ENCODE measurements at regions not wholly inside any gene's neighbourhood (a gene's known extent, or its start where the extent isn't known, plus 50 kb on each side); places are given as distances from the start of the nearest gene placed in this dataset.

GRCh38 chr1:36584874-36585453 lies 102.3 kb upstream of the CSF3R start:
- Histone ChIP-seq H4K91ac (replicated peaks; ENCODE audit: insufficient read length, low read length) (no peak overlapping the region), H3K79me2 (ENCODE audit: control insufficient read depth in 1 of 2, insufficient read depth in 2 of 2, low read length in 2 of 2) (no peaks in the 10 kb centered on the region), H3K18ac (ENCODE audit: extremely low read depth, low read length) (no peak overlapping the region), H3K79me1 (ENCODE audit: low read depth, low read length) (no peaks in the 10 kb centered on the region), H4K5ac (ENCODE audit: insufficient read length, low read depth, low read length) (no peak overlapping the region), H4K8ac (ENCODE audit: extremely low read depth, insufficient read depth, low read length) (no peak overlapping the region), H3K9ac (replicated peaks in 1 of 4; ENCODE audit: extremely low read depth in 1 of 4, low read depth in 3 of 4, low read length in 3 of 4) (no peak overlapping the region), H3K4me3 (ENCODE audit: extremely low read depth in 1 of 4, insufficient read depth in 2 of 4, low read depth in 3 of 4, low read length in 4 of 4) (no peak overlapping the region), H3K23me2 (ENCODE audit: low read depth, low read length) (no peaks in the 10 kb centered on the region; the same call in 1 of the 2 replicates), H2BK20ac (ENCODE audit: low read length) (no peak overlapping the region), H3K4me2 (ENCODE audit: insufficient read depth in 1 of 2, low read depth in 2 of 2, low read length in 2 of 2) (peak overlapping the region in 1 of 2 experiments; percentile 50; a peak in 2 of 4 replicates), H2AFZ (ENCODE audit: low read length) (no peak overlapping the region), H3K14ac (ENCODE audit: insufficient read length) (no peak overlapping the region), H2BK120ac (replicated peaks; ENCODE audit: low read depth, low read length) (no peak overlapping the region), H3K36me3 (ENCODE audit: control insufficient read depth in 2 of 4, insufficient read depth in 4 of 4, low read length in 3 of 4) (no peaks in the 10 kb centered on the region), H3K4ac (replicated peaks; ENCODE audit: insufficient read length, low read depth, low read length) (no peak overlapping the region), H3K56ac (replicated peaks; ENCODE audit: insufficient read length, low read depth, low read length) (no peak overlapping the region), H2BK15ac (ENCODE audit: low read length) (no peak overlapping the region), H3K23ac (ENCODE audit: insufficient read length) (no peak overlapping the region), H3K9me3 (ENCODE audit: insufficient read depth in 2 of 2, low read depth in 1 of 2, low read length in 1 of 2) (no peaks in the 10 kb centered on the region), H2AK5ac (ENCODE audit: low read depth, low read length) (no peak overlapping the region), H2BK12ac (ENCODE audit: low read depth, low read length) (no peak overlapping the region; the same call in 1 of the 2 replicates), H4K20me1 (replicated peaks in 1 of 2; ENCODE audit: control insufficient read depth in 1 of 2, insufficient read depth in 2 of 2, low read length in 2 of 2) (peaks cover 0 to 1% of the 10 kb centered on the region in 2 experiments), H3K27ac (ENCODE audit: low read depth, low read length) (no peak overlapping the region), H2BK5ac (ENCODE audit: low read depth, low read length) (no peak overlapping the region), H3K4me1 (replicated peaks in 1 of 4; ENCODE audit: control insufficient read depth in 3 of 4, insufficient read depth in 4 of 4, low read length in 3 of 4) (peaks cover 12 to 38% (median 23%) of the 10 kb centered on the region in 4 experiments), H3K27me3 (replicated peaks in 1 of 4; ENCODE audit: control insufficient read depth in 3 of 4, extremely low read depth in 1 of 4, insufficient read depth in 3 of 4, low read length in 3 of 4) (no peaks in the 10 kb centered on the region; a peak in 1 of 7 replicates)
- peak; percentile 55 for FAIRE-seq
- TF ChIP-seq RFX5 (IDR thresholded peaks at IDR 0.05; ENCODE audit: borderline replicate concordance, low read depth, low read length) (no peak), KDM1A (IDR thresholded peaks at IDR 0.05; ENCODE audit: borderline replicate concordance, low read length) (peak; percentile 84; the same call in 1 of the 2 replicates)
- ChIA-PET CTCF (ENCODE audit: partially characterized antibody) (interaction anchor here (0.6 to 8.9 kb wide), 8 partner anchors 9 to 97 kb away, joined by 3 to 71 read pairs (median 6); no protein-coding TSS in a partner anchor), POLR2A (ENCODE audit: partially characterized antibody) (interaction anchor here (1.2 kb wide), 1 partner anchor 13 kb away, joined by 3 read pairs; no protein-coding TSS in a partner anchor)
- no peak for DNase-seq (ENCODE audit: low read depth in 1 of 2, low spot score in 2 of 2)
- 87% methylated on average over 6 of the region's 6 CpGs; no CpG with 5 or more reads in 1 of the 2 experiments for WGBS, 2 experiments (ENCODE audit: extremely low coverage in 1 of 2, insufficient coverage in 1 of 2, insufficient read length in 1 of 2, insufficient replicate concordance in 2 of 2, low coverage in 1 of 2, low lambda C conversion rate in 2 of 2, missing lambda C conversion rate in 1 of 2)

Measured in H1 (cell line).